Activated naive CD8-positive, alpha-beta T cell treated with anti-CD3 and anti-CD28 coated beads, Interleukin-2, amount 50 U/mL, for 16 hours (primary cell): ENCODE measurements at regions not wholly inside any gene's neighbourhood (a gene's known extent, or its start where the extent isn't known, plus 50 kb on each side); places are given as distances from the start of the nearest gene placed in this dataset.

Source experiments
- DNase-seq: peaks from one replicate; pipeline ENCODE4 v3.0.0-alpha.2; 2020; ENCODE audit warnings: low read depth, low spot score

DNA sequence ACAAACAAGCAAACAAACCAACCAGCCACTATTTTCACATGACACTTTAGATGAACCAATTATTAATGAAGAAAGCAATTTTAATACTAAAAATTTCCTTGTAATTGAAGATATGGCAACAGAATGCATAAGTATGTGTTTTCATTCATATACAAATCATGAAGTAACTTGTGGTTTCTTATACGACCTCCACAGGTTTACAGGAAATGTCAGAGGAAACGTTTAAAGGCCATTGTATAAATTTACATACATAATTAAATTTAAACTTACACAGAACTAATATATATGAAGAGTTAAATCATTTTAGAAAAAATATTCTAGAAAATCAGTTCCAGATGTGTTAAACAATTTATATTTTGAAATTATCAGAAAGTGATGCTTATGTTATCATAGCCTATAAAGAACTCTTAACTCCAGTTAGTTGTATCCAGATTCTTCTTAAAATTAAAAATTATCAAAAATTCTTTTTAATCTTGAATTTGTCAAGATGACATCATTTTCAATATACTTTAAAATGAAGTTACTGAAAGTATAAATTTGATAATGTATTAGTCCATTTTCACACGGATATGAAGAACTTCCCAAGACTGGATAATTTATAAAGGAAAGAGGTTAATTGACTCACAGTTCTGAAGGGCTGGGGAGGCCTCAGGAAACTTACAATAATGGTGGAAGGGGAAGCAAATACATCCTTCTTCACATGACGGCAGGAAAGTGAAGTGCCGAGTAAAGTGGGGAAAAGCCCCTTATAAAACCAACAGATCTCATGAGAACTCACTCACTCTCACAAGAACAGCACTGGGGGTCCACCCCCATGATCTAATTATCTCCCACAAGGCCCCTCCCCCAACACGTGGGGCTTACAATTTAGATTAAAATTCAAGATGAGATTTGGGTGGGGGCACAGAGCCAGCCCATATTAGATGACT is 192.0 kb downstream of the PIK3R1 start:
- no peak for DNase-seq

DNA sequence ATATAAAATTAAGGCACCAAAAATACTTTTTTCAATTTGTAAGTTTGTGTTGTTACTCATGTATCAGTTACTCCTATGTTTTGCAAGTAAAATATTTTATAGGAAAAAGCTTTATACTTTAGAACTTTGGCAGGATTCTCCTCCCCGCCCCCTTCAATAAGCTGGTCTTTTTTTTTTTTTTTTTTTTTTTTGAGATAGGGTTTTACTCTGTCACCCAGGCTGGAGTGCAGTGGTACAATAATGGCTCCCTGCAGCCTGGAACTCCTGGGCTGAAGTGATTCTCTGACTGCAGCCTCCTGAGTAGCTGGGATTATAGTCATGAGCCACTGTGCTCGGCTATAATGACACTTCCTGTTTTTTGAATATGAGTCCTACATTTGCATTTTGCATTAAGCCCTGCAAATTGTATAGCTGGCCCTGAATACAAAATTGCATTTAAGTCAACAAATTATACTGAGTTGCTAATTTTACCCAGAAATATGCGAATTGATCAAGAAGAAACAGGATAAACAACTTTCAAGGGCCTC is 192.9 kb downstream of the PIK3R1 start:
- no peak for DNase-seq

- DNase-seq: no peak
These were observed 193.7 kb downstream of the PIK3R1 start for GRCh38 chr5:68409259-68409658.

- no peak for DNase-seq
These were observed 195.6 kb downstream of the PIK3R1 start for GRCh38 chr5:68411161-68411560.

DNA sequence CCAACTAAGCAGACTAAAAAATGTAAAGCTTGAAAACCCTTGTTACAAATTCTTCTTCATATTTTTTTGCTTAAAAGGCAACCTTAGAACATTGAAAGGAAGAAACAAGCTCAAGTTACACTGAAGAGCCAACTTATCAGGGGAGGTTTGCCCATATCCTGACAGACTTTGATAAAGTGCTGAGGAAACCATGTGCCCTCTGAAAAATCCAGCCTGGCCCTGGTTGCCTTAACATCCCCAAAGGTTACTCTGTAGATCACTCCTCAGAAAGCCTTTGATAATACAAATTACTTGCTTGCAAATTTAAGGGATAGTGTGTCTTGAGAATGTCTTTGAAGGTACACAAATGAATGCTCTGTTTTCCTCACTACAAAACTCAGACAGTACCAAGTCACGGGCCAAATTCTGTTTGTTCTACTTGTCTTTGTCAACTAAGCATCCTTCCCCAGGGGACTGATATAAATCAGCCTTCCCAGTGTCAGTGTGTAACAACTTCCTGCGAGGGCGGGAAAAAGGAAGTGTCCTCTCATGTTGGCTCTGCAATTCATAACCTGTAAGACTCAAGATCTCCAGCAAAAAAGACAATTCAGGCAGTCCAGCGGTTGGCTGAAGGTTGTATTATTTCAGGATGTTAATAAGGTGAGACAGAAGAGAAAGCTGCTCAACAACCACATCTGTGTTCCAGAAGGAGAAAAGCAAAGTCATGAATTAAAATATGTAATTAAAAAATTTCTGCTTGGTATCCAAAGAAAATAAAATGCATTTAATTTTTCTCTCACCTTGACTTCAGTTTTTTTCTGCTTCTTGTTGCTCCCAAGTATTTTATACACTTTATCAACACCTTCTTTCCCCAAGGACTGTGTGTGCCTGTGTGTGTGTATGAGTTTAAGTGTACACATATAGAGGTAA is 199.9 kb downstream of the PIK3R1 start:
- DNase-seq: no peak

- no peak for DNase-seq
These were observed 201.2 kb downstream of the PIK3R1 start for GRCh38 chr5:68416714-68417113.

DNA sequence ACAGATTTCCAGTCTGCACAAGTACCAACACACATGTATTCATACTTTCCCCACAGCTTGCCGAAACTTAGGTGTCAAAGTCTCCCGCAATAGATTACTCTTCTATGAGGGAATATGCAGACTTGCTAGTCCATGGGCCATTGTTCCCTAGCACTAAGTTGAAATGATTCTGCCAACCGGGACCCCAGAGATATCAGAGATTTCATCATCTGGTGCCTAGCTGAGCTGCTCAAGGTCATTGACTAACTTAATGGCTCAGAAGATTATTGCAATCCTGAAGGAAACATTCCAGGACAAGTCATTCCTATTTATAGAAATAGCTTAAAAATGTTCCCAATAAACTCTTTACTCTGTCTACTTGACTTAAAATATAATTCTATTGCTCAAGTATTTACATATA is 202.6 kb downstream of the PIK3R1 start:
- no peak for DNase-seq

DNA sequence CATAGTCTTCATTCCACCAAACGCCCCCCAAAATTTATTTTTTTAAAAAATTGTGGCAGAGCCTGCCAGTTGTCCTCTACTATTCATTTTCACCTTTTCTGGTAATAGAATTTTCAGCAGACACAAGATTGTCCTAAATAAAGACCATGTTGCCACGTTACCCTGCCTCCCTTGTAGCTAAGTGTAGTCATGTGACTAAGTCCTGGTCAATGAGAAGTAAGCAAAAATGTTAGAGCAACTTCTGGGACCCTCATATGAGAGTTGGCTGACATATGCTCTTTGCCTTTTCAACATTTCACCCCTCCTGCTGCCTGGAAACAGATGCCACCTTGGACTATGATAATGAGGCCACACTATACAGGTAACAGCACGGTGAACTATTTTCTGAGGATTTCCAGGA is 203.1 kb downstream of the PIK3R1 start:
- DNase-seq: no peak

- no peak for DNase-seq
These were observed 203.6 kb downstream of the PIK3R1 start for GRCh38 chr5:68419081-68419636.

GRCh38 chr5:68419637-68420452 is 204.3 kb downstream of the PIK3R1 start:
- DNase-seq: no peak

GRCh38 chr5:68420476-68421344 is 205.2 kb downstream of the PIK3R1 start:
- DNase-seq: no peak

DNA sequence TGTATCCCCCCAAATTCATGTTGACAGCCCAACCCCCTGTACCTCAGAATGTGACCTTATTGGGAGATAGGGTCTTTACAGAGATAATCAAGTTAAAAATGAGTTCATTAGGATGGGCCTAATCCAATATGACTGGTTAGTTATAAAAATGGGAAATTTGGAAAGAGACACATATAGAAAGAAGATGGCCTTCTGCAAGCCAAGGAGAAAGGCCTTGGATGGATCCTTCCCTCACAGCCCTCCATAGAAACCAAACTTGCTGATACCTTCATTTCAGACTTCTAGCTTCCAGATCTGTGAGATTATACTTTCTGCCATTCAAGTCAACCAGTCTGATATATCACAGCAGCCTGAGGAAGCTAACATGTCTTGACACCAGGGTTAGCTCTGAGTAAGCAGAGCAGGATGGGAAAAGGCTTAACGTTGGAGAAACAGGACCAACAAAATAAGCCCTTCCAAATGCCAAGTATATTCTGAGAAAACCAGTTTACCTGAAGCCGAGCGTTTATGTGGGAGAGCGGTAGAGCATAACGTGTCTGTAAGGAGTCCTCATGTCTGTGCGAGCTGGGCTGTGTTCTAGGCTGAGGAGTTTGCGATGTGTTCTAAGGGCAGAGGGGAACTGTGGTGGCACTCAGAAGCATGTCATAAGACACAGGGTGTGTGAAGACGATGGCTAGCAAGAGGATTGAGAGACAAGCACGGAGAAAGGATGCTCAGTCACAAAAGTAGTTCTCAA is 206.1 kb downstream of the PIK3R1 start:
- DNase-seq: no peak

GRCh38 chr5:68423154-68423811 is 207.7 kb downstream of the PIK3R1 start:
- no peak for DNase-seq

DNA sequence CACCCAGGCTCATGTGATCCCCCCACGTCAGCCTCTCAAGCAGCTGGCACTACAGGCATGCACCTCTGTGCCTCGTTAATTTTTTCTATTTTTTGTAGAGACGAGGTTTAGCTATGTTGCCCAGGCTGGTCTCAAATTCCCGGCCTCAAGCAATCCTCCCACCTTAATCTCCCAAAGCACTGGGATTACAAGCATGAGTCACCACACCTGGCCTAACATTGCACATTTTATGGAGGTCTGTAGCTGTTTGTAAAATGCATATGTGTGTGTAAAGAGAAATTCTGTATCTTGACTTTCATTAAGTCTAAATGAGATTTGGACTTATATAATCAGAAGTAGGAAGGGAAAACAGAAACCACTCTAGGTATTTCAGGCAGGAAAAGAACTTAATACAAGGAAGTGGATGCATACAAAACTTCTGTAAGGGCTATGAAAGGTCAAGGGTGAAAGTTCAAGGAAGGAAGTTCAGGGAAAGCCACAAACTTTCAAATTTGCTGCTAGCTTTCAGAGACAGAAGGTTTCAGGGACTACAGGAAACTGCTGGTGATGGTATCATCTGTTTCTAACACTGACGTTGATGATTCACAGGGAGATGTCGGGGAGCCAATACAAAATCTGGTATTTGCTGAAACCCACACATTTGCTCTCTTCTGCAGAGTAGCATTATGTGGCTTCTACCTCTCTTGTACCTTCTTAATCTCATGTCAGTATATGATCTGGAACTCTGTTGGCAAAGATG is 209.4 kb downstream of the PIK3R1 start:
- DNase-seq: no peak

DNA sequence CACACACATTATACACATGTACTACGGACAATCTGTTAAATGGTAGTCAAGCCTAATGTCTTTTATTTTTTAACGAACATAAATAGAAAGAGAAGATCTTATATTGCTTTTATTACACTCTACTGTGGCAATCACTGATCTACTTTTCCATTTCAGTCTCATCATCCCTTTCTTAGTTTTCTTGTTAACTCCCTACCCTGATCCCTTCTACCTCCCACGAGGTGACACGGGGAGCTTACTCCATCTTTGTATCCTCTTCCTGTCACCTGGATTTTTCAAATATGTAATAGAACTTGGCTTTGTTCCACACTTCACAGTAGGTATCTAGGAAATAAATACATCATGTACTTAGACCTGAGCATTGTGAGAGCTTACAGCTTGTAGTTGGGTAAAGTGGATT is 211.0 kb downstream of the PIK3R1 start:
- DNase-seq: no peak

GRCh38 chr5:68428231-68428811 is 212.8 kb downstream of the PIK3R1 start:
- DNase-seq: no peak

DNA sequence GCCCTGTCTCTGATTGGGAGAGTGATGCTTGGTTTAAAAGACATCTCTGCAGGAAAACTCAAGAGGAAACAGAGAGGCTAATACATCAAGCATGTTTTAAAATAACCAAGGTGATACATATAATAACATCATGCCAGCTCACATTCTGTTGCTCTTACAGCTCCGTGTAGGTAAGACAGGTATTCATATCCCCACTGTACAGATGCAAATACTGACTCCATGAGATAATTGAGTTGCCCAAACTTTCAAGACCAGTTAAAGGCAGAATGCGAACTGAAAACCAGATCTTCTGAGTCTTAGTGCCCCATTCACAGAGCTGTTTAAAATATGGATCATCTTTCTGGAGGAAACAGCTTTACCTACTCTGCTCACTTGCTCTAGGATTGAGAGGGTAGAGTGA is 214.0 kb downstream of the PIK3R1 start:
- DNase-seq: no peak

- DNase-seq: no peak
These were observed 214.7 kb downstream of the PIK3R1 start for GRCh38 chr5:68430279-68430678.
